Activated T-cell treated with anti-CD3 and anti-CD28 coated beads for 24 hours (primary cell): ENCODE measurements at regions not wholly inside any gene's neighbourhood (a gene's known extent, or its start where the extent isn't known, plus 50 kb on each side); places are given as distances from the start of the nearest gene placed in this dataset.
"Not testable (repeated sequence)": the region's sequence is repeated elsewhere in the genome, so short reads cannot be mapped to it uniquely, and the experiment has no call there.

Experiments
- DNase-seq: peaks from one replicate; pipeline ENCODE4 v3.0.0-alpha.2; 2020; ENCODE audit warnings: low read depth

DNA sequence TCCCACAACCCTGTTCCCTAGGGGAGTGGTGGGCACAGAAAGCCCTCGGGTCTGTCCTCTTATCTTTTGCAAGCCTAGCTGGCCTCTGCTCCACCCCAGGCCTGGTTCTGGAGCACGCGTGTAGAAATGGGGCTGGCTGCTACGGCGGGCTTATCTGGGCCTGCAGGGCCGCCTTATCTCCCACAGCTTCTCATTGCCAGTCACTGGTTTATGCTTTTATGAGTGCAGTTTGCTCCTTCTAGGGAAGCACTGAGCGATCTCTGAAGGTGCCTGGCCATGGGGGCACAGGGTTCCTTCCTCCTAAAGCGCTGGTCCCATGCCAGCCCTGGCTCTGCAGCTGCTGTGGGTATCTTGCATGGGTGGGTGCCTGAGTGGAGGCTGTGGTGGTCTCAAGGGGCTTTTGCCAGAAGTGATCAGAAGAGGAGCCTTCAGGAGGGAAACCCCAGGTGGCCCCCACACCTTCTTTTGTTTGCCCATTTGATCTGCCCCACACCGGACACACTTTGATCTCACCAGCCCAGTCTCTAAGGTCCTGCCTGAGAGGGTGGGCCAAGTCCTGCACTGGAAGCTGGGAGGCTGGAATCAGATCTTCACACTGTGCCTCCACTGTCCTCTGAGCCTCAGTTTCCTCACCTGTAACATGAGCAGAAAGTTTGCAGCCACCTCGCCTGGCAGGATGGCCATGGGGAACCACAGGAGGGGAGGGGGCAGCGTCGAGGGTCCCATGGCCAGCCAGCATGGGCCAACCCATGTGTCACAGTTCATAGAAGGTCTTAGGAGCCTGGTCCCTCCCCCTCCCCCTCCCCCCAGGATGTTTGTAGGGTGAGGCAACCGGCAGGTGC is 86.6 kb upstream of the FGF3 start:
- no peak for DNase-seq

DNA sequence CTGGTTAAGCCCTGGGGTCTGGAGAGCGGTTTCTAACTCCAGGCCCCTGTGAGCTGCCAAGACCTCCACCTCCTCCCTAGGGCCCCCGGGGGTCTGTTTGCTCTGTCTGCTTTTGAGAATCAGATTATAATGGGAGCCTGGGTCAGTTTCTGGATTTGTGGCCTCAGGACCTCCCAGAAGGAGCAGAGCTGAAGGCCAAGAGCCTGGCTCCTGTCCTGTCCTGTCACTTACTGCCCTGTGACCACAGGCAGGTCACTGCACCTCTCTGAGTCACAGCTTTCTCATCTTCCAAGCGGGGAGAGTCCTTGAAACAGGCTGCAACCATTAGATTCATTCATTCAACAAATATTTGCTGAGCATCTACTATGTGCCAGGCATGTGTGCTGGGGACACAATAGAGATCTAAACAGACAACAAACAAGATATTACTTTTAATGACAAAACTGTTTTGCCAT is 87.3 kb upstream of the FGF3 start:
- DNase-seq = no peak

DNA sequence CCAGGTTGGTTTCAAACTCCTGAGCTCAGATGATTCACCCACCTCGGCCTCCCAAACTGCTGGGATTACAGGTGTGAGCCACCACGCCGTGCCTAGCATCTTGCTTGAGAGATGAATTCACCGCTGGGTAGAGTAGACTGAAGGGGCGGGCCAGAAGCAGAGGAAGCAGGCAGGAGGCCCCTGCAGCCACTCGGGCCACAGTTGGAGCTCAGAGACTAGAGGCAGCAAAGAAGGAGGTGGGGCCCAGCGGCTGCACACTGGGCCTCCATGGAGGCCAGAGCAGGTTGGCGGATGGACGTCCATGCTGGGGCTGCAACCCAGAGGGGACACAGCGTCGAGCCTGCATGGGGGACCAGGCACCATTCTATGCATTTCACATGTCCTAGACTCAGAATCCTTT is 88.4 kb upstream of the FGF3 start:
- no peak for DNase-seq

DNA sequence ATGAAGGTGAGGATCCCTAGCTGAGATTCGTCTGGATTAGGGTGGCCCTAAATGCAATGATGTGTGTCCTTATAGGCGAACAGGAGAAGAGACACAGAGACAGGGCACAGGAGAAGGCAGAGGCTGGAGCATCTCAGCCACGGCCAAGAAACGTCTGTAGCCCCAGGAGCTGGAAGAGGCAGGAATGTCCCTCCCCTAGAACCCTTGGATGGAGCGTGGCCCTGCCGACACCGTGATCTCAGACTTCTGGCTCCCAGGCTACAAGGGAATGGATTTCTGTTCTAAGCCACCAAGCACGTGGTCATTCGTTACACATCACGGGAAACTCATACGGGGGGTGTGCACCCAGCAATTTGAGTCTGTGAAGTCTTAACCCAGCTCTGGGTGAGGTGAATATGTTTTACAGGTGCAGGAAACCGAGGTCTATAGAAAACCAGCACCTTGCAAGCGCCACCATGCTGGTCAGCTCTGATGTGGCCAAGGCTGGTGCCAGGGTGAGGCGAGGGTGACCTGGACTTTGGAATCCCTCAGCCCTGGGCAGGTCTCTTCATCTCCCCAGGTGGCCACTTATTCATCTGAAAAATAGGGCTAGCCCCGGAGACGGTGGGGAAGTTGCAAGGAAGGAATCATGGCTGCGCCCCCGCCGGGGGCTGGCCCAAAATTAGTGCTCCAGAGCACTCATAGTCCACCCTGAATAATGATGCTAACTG is 89.5 kb upstream of the FGF3 start:
- DNase-seq = no peak

DNA sequence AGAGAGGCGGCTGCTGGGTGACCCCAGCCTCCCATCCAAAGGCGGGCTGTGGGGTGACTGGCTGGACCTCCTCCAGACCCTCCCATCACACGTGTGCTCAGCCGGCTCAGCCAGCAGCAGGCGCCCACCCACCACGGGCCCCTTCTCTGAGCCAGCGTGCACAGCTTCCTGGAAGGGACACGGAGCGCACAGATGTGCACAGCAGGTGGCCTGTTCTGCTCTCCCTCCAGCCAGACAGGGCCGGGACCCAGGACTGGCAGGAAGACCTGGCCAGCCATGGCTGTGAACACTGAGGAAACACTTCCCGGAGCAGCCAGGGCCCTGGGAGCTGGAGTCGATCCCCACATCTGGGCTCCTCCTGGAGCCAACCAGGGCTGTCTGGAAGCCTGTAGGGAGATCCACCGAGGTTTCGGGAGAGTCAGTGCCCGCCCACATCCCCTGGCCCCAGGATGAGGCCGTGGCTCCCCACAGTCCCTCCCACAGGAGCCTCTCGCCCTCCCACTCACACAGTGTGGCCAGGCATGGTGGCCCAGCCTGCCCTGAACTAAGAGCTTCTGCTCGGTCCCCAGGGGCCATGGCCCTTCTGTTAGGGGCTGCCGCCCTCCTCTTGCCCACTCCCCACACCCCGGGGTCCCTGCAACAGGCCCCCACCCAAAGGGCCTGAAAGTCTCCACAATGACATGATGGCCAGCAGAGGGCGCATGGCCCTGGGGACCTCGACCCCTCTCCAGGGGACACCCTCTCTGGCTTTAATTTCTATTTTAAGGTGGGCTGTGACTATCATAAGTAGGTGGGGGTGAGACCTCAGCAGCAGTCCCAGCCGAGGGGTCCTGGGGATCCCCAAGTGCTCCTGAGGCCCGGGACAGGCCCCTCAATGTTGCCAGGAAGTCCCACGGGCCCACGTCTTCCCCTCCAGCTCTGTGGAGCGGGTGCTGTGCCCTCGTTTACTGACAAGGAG is 90.6 kb upstream of the FGF3 start:
- no peak for DNase-seq

DNA sequence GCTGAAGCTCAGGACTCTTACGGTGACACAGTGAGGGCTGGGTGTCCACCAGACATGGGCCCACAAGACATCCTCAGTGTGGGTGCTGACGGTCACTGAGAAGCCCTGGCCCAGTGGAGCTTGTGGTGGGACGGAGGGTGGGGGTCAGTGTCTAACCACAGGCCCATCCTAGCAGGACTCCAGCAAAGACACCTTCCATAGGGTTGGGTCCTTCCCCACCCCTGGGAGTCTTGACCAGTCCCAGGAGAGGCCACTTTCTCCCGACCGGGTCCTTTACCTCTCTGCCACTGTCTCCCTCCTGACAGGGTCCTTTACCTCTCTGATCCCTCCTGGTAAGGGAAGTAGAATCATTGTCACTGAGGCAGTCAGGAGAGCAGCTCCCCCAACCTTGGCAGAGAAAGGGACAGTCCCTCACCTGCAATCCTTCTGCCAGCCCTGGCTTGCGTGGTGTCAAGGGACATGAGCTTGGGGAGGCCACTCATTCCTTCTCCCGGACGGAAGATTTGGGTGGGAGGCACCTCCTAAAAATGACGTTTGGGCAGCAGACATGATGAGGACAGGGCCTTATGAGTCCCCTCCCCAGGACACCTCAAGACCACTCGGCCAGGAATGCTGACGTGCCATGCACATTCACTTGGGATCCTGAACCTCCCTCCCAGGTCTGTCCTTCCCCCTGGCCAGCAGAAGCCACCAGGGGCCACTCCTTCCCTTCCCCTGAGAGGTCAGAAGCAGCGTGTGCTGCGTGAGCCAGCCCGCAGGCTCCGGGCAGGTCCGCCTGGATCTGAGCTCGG is 91.5 kb upstream of the FGF3 start:
- no peak for DNase-seq

DNA sequence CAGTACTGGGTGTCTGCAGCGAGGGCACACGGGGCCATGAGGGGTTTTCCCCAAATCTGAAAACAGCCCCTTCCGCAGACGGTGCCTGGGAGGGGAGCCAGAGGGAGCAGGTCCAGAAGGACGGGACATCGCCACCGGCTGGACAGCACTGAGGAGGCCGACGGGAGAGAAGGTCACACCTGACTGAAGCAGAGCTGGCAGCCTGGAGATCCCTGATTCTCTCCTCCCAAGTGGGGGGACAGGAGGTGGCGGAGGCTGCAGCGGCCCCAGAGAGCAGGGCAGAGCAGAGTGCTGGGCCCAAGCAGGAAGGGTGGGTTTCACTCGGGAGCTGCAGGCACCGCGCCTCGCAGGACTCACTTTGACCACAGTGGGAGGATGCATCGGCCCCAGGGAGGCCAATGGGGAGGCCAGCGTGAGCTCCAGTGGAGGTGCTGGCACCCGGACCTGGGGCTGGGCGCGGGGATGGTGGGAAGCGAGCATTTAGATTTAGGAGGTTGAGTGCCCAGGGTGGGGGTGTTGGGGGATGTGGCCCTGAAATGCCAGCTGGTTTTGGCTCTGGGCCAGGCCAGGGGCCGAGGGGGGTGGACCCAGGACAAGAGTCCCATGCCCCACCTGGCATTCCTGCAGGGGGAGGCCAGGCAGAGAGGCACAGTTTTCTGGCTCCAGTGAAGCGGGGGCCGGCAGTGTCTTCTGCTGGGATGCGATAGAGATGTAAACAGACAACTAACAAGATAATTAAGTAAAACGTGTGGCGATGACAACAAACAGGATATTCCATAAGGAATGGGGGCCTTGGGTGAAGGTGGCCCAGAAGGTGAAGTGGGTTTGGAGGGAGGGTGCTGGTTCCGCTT is 92.3 kb upstream of the FGF3 start:
- no peak for DNase-seq

DNA sequence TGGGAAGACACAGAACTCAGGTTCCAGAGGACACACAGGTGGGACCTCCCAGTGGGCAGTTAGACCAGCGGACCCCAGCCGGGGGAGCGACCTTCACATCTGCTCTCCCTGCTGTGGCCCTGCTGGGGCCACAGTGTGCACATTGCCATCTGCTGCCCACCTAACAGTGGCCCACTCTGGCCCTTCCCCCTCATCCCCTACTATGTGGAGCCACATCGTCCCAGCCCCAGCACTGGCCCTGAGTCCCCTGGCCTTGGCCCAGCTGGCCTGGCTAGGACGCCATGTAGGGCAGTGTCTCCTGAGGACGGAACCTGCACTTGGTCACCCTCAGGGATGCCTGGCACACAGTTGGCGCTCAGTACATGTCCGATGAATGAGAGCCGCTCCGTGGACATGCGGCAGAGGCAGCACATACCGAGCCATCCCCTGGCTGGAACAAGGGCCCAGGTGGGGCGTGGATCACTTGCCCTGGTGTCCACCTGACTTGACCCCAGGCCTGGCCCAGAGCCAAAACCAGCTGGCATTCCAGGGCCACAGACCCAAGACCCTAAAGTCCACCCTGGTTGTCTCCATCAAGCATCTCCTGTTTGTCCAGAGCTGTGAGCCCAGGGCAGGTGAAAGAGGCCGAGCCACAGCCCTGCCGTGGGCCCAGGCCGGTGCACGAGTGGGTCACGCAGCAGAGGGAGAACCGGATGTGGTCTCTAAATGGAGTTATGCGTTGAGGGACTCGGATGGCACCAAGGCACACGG is 93.1 kb upstream of the FGF3 start:
- DNase-seq = no peak

DNA sequence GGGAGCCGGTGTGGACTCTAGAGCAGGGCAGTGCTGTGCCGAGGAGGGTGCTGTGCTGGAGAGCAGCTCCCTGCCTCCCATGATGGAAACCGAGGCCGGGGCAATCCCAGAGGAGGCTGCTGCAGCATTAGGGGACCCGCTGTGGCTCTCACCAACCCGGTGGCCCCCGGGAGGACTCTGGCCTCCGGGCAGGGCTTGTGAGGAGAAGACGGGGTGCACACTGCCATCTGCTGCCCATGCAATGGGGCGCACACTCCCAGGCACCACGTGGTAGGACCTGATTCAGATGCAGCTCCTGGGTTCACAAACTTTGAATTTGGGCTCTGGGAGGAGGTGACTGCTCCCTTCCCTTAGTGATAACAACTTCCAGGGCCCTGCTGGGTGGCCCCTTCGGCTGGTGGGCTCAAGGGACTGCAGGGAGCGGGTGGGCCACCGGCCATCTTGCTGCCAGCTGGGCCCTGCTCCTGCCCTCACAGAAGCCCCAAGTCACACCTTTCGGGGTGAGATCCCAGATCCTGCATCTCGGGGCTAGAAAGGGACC is 93.8 kb upstream of the FGF3 start:
- no peak for DNase-seq

DNA sequence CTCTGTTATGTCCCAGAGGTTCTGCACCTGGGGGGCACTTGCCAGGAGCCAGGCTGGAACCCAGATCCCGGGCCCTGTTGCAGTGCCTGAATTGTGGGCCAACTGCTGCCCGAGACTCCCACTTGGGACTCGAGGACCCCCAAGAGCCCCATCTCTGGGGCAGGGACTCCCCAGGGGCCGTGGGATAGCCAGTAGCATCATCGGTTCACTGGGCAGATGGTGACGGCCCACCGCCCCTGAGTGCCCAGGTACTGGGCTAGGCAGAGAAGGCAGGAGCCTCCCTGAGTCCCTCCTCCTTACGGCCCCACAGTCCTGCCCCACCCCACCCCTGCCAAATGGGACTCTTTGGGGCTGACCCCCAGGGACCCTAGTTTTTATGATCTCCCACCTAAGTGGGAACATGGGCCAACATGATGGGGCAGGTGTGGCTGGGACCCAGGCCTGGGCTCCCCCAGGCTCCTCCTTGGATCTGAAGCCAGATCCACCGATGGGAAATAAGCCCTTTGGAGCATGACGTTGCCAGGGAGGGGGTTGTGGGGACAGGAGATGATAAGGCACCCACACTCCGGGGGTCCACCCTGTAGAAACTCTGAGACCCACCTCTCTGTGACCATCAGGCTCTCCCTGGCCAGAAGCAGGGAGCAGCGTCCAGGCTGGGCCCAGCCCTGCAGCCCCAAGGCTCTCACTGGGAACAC is 94.5 kb upstream of the FGF3 start:
- no peak for DNase-seq

DNA sequence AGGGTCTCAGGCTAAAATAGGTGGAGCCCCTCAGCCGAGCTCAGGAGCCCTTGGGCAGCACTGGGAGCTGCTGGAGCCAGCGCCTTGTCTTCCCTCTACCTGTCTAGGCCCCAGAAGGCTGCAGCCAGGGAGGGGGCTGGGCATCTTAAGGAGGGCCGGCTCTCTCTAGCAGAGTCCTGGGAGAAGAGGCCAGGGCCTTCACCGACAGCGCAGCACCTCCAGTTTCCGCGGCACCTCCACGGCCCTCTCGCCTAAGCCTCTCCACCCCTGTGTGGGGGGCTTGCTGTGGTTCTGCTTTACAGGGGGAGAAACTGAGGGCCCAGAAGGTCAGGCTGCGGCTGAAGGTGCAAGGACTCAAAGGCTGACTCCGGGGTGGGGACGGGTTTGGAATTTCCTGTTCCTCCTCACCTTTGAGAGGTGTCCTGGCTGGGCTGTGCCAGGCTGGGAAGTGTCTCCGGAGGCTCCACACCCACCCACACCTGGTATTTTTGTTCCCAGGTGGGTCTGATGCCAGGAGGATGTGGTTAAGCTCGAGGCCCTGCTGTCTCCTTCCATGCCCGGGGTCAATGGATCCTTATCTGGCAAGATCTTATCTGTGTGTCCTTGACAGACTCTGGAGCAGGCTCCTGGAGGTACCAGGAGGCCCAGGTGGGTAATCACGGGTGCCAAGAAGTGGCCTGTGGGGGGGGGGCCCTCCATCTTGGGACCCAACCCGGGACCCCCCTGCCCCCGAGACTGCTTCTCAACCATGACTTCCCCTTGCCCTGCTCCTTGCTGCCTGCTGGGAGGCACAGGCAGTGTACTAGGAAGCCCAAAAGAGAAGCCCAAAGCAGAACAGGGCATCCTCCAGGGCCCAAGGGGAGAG is 95.3 kb upstream of the FGF3 start:
- no peak for DNase-seq

DNA sequence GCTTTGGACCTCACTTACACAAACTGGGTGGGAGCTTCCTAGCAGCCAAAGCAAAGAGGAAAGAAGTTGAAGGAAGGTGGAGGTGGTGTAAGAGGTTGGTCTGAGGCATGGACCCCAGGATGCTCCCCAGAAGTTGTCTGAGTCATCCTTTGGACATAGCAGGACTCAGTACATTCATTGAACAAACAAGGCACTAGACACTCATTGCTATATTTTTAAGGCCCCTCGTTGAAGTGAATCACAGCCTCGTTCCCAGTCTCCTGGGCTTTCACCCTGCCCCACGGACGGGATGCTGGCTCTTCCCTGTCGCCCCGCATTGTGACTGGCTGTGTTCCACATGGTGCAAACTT is 95.9 kb upstream of the FGF3 start:
- DNase-seq = no peak

DNA sequence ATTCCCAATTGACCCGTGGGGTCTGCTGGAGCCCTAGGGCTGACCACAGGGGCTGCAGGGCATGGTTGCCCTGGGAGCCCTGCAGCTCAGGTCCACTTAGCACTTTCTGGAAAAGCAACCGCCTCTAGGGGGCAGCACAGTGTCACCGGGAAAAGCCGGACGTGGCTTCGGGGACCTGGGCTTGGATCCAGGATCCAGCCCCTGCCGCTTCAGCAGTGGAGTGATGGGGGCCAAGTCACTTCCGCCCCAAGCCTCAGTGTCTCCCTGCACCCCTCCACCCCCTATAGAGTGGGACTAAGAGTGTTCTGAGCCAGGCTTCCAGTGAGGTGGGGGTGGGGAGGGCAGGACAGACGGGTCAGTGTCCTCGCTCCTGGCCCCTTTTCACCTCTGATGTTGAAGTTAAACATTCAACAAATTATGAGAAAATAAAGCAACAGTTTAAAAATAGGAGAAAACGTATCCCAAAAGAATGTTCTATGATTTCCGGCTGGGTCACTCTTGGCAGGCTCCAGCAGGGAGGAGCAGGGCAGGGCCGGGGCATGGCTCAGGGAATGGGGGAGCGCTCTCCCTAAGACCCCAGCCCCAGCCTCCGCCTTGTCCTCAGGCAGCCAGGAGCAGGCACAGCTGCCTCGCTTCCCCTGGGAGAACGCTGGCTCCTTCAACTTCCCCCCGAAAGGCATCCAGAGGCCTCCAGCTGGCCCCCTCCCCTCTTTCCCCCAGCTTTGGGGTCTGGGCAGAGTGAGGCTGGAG is 96.5 kb upstream of the FGF3 start:
- no peak for DNase-seq

DNA sequence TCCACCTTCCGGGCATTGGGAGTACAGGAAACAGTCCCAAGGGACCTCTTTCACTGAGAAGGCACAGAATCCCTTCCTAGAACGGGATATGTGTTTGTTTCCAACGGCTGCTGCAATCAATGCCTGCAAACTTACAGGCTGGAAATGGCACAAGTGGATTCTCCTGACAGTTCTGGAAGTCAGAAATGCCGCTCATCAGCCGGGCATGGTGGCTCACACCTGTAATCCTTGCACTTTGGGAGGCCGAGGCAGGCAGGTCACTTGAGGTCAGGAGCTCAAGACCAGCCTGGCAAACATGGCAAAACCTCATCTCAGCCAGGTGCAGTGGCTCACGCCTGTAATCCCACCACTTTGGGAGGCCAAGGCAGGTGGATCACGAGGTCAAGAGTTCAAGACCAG is 97.0 kb upstream of the FGF3 start:
- not testable (repeated sequence) for DNase-seq

DNA sequence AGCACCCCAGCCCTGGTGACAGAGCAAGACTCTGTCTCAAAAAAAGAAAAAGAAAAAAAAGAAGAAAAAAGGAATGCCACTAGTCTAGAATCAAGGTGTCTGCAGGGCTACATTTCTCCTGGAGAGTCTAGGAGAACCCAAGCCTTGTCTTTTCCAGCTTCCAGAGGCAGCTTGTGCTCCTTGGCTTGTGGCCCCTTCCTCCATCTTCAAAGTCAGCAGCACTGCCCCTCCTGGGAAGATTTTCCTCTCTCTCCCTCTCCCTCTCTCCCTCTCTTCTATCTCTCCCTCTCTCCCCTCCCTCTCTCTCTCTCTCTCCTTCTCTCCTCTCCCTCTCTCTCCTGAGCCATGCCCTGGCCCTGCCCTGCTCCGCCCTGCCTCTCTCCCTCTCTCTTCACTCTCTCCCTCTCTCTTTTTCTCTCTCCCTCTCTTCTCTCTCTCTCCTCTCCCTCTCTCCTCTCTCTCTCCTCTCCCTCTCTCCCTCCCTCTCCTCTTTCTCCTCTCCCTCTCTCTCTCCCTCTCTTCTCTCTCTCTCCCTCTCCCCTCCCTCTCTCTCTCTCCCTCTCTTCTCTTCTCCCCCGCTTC is 97.7 kb upstream of the FGF3 start:
- DNase-seq = no peak

DNA sequence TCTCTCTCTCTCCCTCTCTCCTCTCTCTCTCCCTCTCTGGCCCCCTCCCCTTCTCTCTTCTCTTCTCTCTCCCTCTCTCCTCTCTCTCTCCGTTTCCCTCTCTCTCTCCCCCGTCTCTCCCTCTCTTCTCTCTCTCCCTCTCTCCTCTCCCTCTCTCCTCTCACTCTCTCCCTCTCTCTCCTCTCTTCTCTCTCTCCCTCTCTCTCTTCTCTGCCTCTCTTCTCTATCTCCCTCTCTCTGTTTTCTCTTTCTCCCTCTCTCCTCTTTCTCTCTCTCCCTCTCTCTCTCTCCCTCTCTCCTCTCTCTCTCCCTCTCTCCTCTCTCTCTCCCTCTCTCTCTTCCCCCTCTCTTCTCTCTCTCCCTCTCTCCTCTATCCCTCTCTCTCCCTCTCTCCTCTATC is 98.3 kb upstream of the FGF3 start:
- no peak for DNase-seq
